Vagina (tissue), 2 donors: ENCODE measurements at regions not wholly inside any gene's neighbourhood (a gene's known extent, or its start where the extent isn't known, plus 50 kb on each side); places are given as distances from the start of the nearest gene placed in this dataset.

Experiments used
- POLR2A ChIP-seq, 2 donors: fragments of 450-650 bp; IDR thresholded peaks; one replicate each; pipeline ENCODE4 v1.6.1; 2017; ENCODE audit warnings: antibody characterized with exemption in 2 of 2, mild to moderate bottlenecking in 2 of 2, moderate library complexity in 2 of 2
- POLR2AphosphoS5 ChIP-seq, 2 donors: sonication (generic); formaldehyde crosslinking; IDR thresholded peaks; one replicate each; pipeline ENCODE4 v1.9.0; 2017; ENCODE audit warnings: antibody characterized with exemption in 2 of 2, mild to moderate bottlenecking in 2 of 2, low read depth in 1 of 2; ENCODE audit not compliant: insufficient read depth in 1 of 2
- TF ChIP-seq, protein P1 (sequence below), 3 experiments: fragments of 450-650 bp in 2 of 3; fragments of 200-600 bp in 1 of 3; sonication (generic) in 1 of 3; IDR thresholded peaks; one replicate each; pipeline ENCODE4 v1.5.1; 2017 to 2019; ENCODE audit warnings: antibody characterized with exemption in 3 of 3, mild to moderate bottlenecking in 2 of 3, moderate library complexity in 2 of 3

GRCh38 chr6:4670290-4670689, 105.9 kb upstream of the CDYL start:
- TF ChIP-seq, protein P1, sequence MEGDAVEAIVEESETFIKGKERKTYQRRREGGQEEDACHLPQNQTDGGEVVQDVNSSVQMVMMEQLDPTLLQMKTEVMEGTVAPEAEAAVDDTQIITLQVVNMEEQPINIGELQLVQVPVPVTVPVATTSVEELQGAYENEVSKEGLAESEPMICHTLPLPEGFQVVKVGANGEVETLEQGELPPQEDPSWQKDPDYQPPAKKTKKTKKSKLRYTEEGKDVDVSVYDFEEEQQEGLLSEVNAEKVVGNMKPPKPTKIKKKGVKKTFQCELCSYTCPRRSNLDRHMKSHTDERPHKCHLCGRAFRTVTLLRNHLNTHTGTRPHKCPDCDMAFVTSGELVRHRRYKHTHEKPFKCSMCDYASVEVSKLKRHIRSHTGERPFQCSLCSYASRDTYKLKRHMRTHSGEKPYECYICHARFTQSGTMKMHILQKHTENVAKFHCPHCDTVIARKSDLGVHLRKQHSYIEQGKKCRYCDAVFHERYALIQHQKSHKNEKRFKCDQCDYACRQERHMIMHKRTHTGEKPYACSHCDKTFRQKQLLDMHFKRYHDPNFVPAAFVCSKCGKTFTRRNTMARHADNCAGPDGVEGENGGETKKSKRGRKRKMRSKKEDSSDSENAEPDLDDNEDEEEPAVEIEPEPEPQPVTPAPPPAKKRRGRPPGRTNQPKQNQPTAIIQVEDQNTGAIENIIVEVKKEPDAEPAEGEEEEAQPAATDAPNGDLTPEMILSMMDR (IDR thresholded peaks at IDR 0.05), result no peak
- TF ChIP-seq POLR2A (IDR thresholded peaks at IDR 0.05), result no peak
- TF ChIP-seq POLR2AphosphoS5 (IDR thresholded peaks at IDR 0.05; ENCODE audit: insufficient read depth in 1 of 2, low read depth in 1 of 2), result no peak
